NCI-H345 (cell line): ENCODE measurements at regions not wholly inside any gene's neighbourhood (a gene's known extent, or its start where the extent isn't known, plus 50 kb on each side); places are given as distances from the start of the nearest gene placed in this dataset.

Experiments
- DNase-seq: peaks from one replicate; lab custom pipeline; 2025; lab: John Stamatoyannopoulos, UW

DNA sequence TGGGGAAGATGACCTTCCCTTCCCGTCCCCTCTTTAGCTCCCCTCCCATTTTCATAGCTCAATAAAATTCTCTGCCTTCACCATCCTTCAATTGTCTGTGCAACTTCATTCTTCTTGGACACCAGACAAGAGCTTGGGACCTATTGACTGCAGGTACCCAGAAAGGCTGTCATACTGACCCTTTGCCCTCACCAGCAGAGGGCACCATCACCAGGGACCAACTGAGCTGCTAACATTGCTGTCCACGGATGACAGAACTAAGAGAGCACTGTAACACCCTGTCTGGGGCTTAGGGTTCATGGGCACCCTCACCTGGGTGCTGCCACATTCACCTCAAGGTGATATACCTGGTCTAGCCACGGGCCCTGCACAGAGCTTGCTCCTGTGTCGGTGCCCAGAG lies 141.3 kb upstream of the VCX3B start:
- DNase-seq = no peak

DNA sequence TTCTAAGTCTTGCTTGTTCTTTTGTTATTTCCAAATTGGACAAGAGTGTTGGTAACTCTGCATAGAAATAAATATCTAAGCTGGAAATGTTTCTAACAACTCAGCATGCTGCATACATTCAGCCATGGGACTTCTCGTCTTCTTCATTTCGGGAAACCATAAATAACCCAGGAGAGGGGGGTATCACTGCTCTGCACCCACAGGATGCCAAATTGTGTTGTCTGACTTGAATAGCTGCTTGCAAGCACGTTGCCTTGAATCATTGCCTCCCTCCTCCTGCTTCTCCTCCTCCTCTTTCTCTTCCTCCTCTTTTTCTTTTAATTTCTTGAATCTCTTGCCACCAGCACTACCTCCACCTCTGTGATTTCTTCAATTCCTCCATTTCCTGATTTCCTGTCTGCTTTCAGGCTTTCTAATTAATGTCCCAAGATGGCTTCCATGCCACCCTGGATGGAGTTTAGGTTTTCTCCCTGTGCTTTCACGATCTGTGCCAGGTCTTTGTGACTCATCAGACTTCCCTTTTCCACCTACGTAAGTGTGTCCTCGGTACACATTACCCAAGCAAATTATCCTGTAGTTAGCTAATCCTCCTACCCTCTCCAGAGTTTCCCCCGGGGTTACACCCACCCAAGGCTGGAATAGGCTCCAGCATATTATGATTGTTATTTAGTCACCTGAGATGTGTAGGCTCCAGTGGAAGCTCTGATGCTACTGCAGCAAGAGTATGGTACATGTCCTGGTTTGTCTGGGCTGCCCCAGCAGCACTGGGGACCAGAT lies 122.6 kb upstream of the VCX3B start:
- no peak for DNase-seq

DNA sequence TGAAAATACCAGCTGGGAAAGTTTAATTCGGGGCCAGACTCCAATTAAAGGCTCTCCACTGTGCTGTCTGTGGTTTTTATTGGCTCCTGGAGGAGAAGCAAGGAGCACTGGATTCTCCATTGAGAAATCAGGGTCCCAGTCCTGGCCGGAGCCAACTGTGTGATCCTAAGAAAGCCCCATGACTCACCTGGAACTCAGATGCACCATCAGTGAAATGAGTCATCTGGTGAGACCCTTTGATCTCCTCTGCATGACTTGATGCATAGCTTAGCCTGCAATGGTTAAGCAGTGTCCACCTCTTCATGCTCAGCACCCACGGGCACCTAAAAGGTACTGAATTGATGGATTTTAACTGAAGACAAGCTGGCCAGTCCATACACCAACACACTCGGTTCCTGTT lies 119.2 kb upstream of the VCX3B start:
- DNase-seq = no peak

DNA sequence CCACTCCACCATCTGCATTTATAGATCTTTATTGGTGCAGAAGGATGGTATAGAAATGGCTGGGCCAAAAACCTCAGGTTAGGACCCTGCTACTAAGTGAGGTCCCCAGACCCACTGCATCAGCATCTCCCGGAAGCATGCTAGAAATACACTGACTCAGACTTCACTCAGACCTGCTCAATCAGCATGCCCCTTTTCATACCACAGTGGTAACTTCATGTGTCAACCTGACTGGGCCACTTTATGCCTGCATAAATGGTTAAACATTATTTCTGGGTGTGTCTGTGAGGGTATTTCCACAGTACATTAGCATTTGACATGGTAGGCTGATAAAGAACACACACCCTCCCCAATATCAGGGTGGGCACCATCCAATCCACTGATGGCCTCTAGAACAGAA lies 118.6 kb upstream of the VCX3B start:
- DNase-seq = no peak

DNA sequence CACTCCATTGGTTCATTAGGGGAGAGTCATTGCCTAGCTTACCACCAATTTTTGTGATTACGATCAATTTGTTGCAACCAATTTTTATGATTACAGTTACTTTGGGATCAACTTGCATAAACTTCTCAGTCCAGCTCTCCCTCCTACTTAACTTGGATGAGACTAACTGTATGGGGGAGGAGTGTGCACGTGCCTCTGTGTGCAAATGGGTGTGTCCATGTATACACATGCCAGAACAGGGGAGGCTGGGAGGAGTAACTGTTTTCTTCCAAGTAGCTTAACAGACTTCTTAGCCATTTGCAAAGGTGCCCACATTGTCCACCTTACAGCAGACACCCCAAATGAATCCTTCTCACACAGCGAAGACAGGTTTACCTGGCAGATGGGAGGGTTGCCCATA lies 117.7 kb upstream of the VCX3B start:
- DNase-seq = no peak

DNA sequence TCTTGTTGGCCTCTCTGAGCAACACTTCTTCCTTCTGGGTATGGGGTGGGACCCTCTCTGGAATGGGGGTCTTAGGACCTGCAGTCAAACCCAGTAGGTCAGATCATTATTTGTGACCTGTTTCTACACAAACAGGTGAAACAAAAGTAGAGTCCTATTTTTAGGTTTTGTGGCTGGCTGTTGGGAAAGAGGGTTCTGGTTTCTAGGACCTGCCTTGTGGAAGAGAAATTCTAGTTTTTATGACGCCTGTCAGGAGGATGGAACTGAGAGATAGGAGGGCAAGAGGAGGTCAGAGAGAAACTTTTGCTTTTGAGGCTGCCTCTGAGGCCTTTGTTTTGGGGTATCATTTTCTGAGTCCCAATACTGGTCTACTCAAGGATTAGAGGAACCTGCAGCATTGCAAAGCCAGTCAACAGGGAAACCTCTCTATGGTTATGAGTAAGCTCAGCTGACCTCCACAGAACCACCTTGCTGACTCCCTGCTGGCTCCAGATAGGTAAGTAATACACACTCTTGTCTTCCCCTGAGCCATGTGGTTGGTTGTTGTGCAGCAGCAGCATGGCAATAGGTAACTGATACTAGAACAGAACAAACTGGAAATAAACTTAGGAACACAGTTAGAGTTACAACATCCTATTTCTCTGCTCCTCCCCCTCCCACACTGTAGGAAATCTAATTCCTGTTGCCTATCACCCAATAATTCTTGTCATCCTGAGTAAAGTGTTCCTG lies 114.7 kb upstream of the VCX3B start:
- DNase-seq = no peak

DNA sequence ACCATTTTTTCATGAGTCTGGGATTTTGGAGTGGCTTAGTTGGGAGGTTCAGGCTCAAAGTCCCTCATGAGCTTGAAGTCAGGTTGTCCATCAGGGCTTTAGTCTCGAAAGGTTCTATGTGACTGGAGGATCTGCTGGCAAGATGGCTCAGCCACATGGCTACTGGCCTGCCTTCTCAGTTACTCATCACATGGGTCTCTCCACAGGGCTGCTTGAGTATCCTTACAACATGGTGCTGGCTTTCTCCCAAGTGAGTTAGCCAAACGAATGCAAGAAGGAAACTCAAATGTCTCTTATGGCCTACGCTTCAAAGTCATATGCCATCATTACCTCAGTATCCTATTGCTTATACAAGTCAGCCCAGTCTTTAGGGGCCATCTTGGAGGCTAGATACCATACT lies 106.3 kb upstream of the VCX3B start:
- no peak for DNase-seq

DNA sequence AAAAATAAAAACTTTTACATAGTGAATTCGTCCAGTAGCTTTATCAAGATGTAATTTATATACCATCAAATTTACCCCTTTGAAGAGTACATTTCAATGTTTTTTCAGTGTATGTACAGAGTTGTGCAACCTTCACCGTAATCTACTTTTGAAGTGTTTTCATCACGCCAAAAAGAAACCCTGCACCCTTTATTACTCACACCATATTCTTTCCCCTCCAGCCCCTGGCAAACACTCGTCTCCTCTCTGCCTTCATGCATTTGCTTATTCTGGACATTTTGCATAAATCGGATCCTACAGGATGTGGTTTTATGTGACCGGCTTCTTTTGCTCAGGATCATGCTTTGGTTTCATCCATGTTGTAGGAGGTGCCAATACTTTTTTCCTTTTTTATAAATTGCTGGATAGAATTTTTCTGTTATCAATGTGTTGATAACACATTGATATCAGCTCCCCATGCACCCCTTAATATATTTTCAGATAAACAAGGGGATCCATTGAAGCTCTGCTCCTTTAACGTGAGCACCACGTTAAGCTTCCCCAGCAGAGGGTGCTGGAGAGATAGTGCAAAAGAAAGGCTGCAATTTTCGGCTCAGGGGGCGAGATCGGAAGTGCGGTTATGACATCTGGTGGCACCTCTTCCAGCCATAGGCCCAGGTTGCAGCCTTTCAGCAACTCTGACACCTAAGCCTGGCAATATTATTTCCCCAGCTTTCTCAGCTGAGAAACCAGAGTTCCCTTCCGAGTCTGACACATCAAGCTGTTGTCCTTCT lies 100.1 kb upstream of the VCX3B start:
- peak; percentile 45 for DNase-seq

DNA sequence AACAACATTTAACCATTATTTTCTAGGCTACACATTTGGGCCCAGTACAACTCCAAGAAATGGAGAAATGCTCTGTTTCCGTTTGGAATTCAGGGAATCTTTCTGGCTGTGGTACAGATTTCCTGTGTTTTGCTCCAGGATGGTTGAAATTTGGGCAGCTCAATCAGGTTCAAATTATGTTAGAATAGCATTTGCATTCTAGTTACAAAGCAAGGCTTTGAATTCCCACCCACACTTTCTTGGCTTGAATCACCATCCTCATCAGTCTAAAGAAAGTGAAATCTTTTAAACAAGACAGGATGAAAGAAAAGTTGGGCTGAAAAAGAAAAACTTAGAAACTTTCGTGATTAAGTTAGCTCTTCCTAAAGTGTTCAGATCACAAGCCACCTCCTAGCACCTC lies 98.1 kb upstream of the VCX3B start:
- DNase-seq = no peak

DNA sequence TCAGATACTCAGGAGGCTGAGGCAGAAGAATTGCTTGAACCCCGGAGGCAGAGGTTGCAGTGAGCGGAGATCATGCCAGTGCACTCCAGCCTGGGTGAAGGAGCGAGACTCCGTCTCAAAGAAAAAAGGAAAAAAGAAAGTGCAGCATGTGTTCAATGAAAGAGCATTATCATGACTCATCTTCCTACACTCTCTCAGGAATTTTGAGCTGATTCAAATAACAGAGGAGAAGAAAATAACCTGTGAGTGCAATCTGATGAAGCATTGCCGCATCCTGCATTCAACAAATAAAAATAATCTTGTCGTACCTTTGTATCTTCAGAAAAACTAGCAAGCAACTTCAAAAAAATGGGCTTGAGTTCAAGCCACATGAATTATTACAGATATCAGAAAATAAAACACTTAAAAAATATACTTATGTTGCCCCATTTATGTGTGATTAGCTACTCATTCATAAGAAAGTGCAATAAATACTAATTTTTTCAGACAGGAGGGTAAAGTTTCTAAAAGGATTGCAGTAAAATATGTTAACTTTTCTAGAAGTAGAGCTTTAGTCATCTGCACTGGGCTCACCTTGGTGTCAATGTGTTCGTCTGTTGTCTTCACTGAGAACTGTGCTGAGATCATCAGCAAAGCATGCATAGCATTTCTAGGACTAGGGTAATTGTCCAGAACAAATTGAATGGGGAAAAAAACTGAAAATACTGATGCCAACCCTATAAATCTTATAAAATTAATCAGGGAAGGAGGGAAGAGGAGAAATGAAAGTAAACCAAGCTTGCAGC lies 90.4 kb upstream of the VCX3B start:
- DNase-seq = no peak

DNA sequence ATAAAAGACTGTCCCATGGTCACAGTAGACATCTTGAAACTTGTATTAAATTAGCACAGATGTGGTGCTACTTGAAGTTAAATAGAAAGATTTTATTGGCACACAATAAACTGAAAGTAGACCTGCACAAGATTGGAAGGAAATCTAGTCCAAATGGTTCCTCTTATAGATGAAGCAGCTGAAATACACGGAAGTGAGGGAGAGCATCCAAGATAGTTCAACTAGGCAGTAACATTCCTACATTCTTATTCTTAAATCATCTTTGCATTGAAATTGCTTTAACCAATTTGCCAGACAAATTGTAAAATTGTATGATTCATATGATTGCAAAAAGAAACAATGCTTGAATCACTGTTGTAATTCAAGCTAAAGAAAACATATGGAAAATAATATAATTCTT lies 87.6 kb upstream of the VCX3B start:
- DNase-seq = no peak

DNA sequence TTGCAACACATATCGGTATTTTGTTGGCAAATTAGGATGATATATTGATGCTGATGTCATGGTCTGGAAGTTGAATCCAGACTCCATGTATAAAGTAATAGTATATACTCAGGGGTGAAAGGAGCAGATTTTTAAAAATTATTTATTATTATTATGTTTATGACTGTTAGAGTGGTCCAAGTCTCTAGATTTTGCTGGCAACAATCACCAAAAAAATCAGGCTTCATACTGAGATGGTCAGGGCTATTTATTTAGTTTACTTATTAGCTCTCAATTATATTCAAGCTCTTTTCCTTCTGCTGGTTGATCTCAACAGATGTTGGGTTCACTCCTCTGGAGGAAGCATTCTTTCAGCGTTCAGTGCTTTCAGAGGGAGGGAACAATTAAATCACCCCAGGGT lies 73.9 kb upstream of the VCX3B start:
- no peak for DNase-seq

DNA sequence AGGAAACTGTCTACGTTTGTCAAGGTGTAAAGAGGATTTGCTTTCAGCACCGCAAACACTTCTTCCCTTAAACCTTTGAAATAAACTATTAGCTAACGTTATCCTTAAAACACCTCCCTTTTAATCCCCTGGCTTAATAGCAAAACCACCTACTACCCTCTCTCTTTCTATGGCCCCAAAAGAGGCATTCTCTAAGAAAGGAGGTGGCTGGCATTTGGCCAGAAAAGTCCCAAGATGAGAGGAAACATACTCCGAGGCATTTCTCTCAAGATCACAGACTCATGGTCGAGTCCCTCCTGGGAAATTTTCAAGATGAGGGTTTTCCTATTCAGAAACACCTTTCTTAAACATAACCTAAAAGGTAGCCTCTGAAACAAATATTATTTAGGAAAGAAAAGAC lies 60.6 kb upstream of the VCX3B start:
- DNase-seq = no peak

DNA sequence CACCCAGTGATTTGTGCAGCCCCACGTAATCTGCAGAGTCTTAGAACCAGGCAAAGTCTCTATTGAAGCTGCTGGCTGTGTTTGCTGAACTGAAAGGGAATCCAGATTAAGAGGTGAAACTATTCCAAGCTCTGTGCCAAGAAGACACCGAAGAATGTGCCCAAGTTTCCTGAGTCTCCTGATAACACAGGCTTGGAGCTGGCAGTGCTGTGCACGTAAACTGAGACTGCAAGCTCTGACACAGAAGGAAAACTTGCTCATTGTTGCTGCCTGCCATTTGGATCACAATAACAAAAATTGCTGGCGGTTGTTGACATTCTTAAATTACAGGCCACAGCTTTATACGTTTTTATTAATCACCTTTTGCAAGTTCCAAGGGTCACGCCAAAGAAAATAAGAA lies 60.2 kb upstream of the VCX3B start:
- no peak for DNase-seq

DNA sequence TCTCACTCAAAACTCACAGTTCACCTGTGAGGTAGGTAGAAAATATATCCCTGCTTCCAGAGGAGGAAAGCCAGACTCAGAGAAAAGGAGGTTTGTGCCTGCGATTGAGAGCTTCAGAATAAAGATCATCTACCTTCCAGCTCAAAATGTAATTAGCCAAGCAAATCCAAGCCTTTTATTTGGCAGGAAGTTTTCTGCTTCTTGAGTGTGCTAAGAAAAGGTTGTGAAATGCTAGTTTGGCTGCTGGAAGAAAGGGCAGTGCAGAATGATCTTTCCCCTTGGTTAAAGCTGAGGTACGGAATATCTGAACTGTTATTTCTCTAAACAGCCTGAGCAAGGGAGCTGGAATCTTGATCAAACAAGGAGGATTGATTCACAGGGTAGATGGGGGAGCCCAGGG lies 59.7 kb upstream of the VCX3B start:
- DNase-seq = no peak

DNA sequence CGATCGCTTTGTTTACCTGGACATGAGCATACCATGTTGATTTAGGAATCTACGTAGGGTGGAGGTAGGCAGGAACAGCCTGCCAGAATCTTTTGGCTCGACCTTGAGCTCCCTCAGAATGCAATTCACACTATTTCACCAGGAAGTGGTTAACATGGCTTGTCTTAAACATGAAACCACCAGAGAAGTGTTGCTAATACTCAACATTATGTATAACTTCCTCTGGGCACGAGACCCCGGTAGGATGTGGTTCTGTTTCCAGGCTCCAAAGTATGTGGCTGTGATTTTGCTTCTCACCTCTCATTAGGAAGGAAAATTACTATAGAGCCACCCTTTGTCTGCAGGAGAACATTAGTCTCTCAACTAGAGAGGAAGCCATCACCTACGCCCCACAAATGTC lies 59.0 kb upstream of the VCX3B start:
- DNase-seq = no peak

DNA sequence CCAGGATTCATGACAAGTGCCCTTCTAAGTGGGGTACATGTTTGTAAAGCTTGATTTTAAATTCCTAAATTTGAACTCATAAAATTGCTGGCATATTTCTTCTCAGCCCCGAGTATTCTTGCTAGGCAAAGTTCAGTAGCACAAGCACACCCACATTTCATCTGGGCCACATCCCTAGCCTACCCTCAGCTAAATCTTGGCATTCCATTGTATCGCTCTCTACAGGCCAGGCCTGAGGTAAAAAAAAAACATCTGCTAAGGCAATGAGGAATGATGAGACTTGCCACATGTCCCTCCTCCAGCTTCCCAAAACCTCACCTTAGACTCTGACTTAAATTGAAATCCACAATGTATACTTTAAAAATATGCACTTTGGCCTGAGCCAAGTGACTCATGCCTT lies 51.4 kb upstream of the VCX3B start:
- DNase-seq = no peak
